ENCODE measurements at regions not wholly inside any gene's neighbourhood (a gene's known extent, or its start where the extent isn't known, plus 50 kb on each side); places are given as distances from the start of the nearest gene placed in this dataset.

- TF ChIP-seq, protein P1, sequence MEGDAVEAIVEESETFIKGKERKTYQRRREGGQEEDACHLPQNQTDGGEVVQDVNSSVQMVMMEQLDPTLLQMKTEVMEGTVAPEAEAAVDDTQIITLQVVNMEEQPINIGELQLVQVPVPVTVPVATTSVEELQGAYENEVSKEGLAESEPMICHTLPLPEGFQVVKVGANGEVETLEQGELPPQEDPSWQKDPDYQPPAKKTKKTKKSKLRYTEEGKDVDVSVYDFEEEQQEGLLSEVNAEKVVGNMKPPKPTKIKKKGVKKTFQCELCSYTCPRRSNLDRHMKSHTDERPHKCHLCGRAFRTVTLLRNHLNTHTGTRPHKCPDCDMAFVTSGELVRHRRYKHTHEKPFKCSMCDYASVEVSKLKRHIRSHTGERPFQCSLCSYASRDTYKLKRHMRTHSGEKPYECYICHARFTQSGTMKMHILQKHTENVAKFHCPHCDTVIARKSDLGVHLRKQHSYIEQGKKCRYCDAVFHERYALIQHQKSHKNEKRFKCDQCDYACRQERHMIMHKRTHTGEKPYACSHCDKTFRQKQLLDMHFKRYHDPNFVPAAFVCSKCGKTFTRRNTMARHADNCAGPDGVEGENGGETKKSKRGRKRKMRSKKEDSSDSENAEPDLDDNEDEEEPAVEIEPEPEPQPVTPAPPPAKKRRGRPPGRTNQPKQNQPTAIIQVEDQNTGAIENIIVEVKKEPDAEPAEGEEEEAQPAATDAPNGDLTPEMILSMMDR (IDR thresholded peaks at IDR 0.05): no peak
- no peak for TF ChIP-seq POLR2A (IDR thresholded peaks at IDR 0.05)
- H3K27me3 ChIP-seq: no peaks in the 10 kb centered on the region
- H3K9me3 ChIP-seq: no peaks in the 10 kb centered on the region
- no peak for DNase-seq
- H3K4me1 ChIP-seq: no peaks in the 10 kb centered on the region
- intact Hi-C loops (cut with DNase I): no loop called here
- no peak overlapping the region for H3K27ac ChIP-seq
- H3K4me3 ChIP-seq (replicated peaks in 1 of 3): no peak overlapping the region
- WGBS, 2 donors: 47 to 60% methylated on average over 9 of the region's 9 CpGs
- H3K36me3 ChIP-seq: no peaks in the 10 kb centered on the region
These were observed 58.9 kb downstream of the IRX1 start for GRCh38 chr5:3654515-3654914.

- no peak for DNase-seq
- H3K4me1 ChIP-seq: no peaks in the 10 kb centered on the region
- H3K27me3 ChIP-seq: no peaks in the 10 kb centered on the region
- TF ChIP-seq, protein P1 (IDR thresholded peaks at IDR 0.05): no peak
- TF ChIP-seq POLR2A (IDR thresholded peaks at IDR 0.05): no peak
- H3K36me3 ChIP-seq: no peaks in the 10 kb centered on the region
- no peaks in the 10 kb centered on the region for H3K9me3 ChIP-seq
- intact Hi-C loops (cut with DNase I): no loop called here
- no peak overlapping the region for H3K27ac ChIP-seq
- no peak overlapping the region for H3K4me3 ChIP-seq (replicated peaks in 1 of 3)
- WGBS, 2 donors: 70 to 81% methylated on average over 7 of the region's 7 CpGs
These were observed 61.2 kb downstream of the IRX1 start for GRCh38 chr5:3656803-3657202.

- no peak for DNase-seq
- Histone ChIP-seq H3K36me3 (no peaks in the 10 kb centered on the region), H3K27me3 (no peaks in the 10 kb centered on the region), H3K27ac (no peak overlapping the region), H3K4me3 (replicated peaks in 1 of 3) (no peak overlapping the region), H3K9me3 (no peaks in the 10 kb centered on the region), H3K4me1 (no peaks in the 10 kb centered on the region)
- intact Hi-C loops (cut with DNase I): no loop called here
- WGBS, 2 donors: 76 to 84% methylated on average over 18 of the region's 18 CpGs
- no peak for TF ChIP-seq POLR2A (IDR thresholded peaks at IDR 0.05)
- TF ChIP-seq, protein P1 (IDR thresholded peaks at IDR 0.05): no peak
These were observed 61.9 kb downstream of the IRX1 start for GRCh38 chr5:3657364-3658022.

GRCh38 chr5:3658929-3659328, 63.3 kb downstream of the IRX1 start:
- Histone ChIP-seq H3K36me3 (no peaks in the 10 kb centered on the region), H3K27me3 (no peaks in the 10 kb centered on the region), H3K4me3 (replicated peaks in 1 of 3) (no peak overlapping the region), H3K27ac (no peak overlapping the region), H3K4me1 (no peaks in the 10 kb centered on the region), H3K9me3 (no peaks in the 10 kb centered on the region)
- no peak for TF ChIP-seq POLR2A (IDR thresholded peaks at IDR 0.05)
- TF ChIP-seq, protein P1 (IDR thresholded peaks at IDR 0.05): no peak
- WGBS, 2 donors: 87 to 90% methylated on average over 10 of the region's 10 CpGs
- DNase-seq: no peak
- intact Hi-C loops (cut with DNase I): no loop called here

- intact Hi-C loops (cut with DNase I): no loop called here
- no peak for TF ChIP-seq POLR2A (IDR thresholded peaks at IDR 0.05)
- TF ChIP-seq, protein P1 (IDR thresholded peaks at IDR 0.05): no peak
- Histone ChIP-seq H3K27me3 (no peaks in the 10 kb centered on the region), H3K4me1 (no peaks in the 10 kb centered on the region), H3K4me3 (replicated peaks in 1 of 3) (no peak overlapping the region), H3K36me3 (no peaks in the 10 kb centered on the region), H3K9me3 (no peaks in the 10 kb centered on the region), H3K27ac (no peak overlapping the region)
- 71 to 76% methylated on average over 8 of the region's 8 CpGs for WGBS, 2 donors
- DNase-seq: no peak
These were observed 64.3 kb downstream of the IRX1 start for GRCh38 chr5:3659907-3660306.

Data from thyroid gland (tissue), 4 donors.